ENCODE measurements at regions not wholly inside any gene's neighbourhood (a gene's known extent, or its start where the extent isn't known, plus 50 kb on each side); places are given as distances from the start of the nearest gene placed in this dataset.

GRCh38 chr19:31810536-31811109, 461.4 kb upstream of the TSHZ3 start:
- DNase-seq: no peak

GRCh38 chr19:31817971-31818797, 468.9 kb upstream of the TSHZ3 start:
- DNase-seq: no peak

GRCh38 chr19:31818798-31819105, 469.5 kb upstream of the TSHZ3 start:
- DNase-seq: peak; percentile 41

GRCh38 chr19:31819837-31820236, 470.6 kb upstream of the TSHZ3 start:
- no peak for DNase-seq

GRCh38 chr19:31821346-31821745, 472.1 kb upstream of the TSHZ3 start:
- no peak for DNase-seq

- no peak for DNase-seq
These were observed 476.2 kb upstream of the TSHZ3 start for GRCh38 chr19:31825134-31826094.

- DNase-seq: no peak
These were observed 477.1 kb upstream of the TSHZ3 start for GRCh38 chr19:31826325-31826724.

GRCh38 chr19:31831421-31832175, 482.4 kb upstream of the TSHZ3 start:
- DNase-seq: no peak

- DNase-seq: no peak
These were observed 482.9 kb upstream of the TSHZ3 start for GRCh38 chr19:31832176-31832548.

- no peak for DNase-seq
These were observed 484.8 kb upstream of the TSHZ3 start for GRCh38 chr19:31834070-31834469.

- no peak for DNase-seq
These were observed 489.1 kb upstream of the TSHZ3 start for GRCh38 chr19:31838163-31838815.

- no peak for DNase-seq
These were observed 491.1 kb upstream of the TSHZ3 start for GRCh38 chr19:31840371-31840770.

- no peak for DNase-seq
These were observed 492.5 kb upstream of the TSHZ3 start for GRCh38 chr19:31841755-31842154.

GRCh38 chr19:31863122-31863521, 482.3 kb upstream of the ZNF507 start:
- no peak for DNase-seq

GRCh38 chr19:31874313-31874712, 471.1 kb upstream of the ZNF507 start:
- no peak for DNase-seq

- DNase-seq: no peak
These were observed 469.8 kb upstream of the ZNF507 start for GRCh38 chr19:31875591-31875990.

- no peak for DNase-seq
These were observed 465.1 kb upstream of the ZNF507 start for GRCh38 chr19:31880283-31880682.

GRCh38 chr19:31881988-31882387, 463.4 kb upstream of the ZNF507 start:
- DNase-seq: no peak

- no peak for DNase-seq
These were observed 462.7 kb upstream of the ZNF507 start for GRCh38 chr19:31882709-31883108.

- no peak for DNase-seq
These were observed 462.0 kb upstream of the ZNF507 start for GRCh38 chr19:31883296-31883990.

GRCh38 chr19:31885280-31885853, 460.0 kb upstream of the ZNF507 start:
- no peak for DNase-seq
